SK-N-SH treated with all-trans-retinoic acid at 6 μM for 48 hours (cell line): ENCODE measurements at regions not wholly inside any gene's neighbourhood (a gene's known extent, or its start where the extent isn't known, plus 50 kb on each side); places are given as distances from the start of the nearest gene placed in this dataset.
A peak's percentile ranks its signal among the peaks of the same experiment; 100 is the strongest.

ENCODE experiments used
- ATAC-seq: fragments of 200-7000 bp; cut with Tn5 transposase; 3 replicates; pipeline ENCODE4 v1.9.1; 2020; ENCODE audit warnings: mild to moderate bottlenecking, moderate library complexity
- ARNTL ChIP-seq: fragments of 450-650 bp; formaldehyde crosslinking; IDR thresholded peaks from 2 replicates; pipeline ENCODE4 v1.5.0; 2020; ENCODE audit warnings: low read depth, mild to moderate bottlenecking, moderate library complexity, borderline replicate concordance
- BACH2 ChIP-seq: fragments of 250-450 bp; sonication (Bioruptor Pico); IDR thresholded peaks from 2 replicates; pipeline ENCODE4 v1.9.0; 2021; ENCODE audit warnings: mild to moderate bottlenecking, borderline replicate concordance
- CSDC2 ChIP-seq: fragments of 250-450 bp; sonication (Bioruptor Pico); IDR thresholded peaks from 2 replicates; pipeline ENCODE4 v1.5.0; 2020; ENCODE audit warnings: mild to moderate bottlenecking, moderate library complexity
- ESRRG ChIP-seq: fragments of 250-450 bp; sonication (Bioruptor Pico); IDR thresholded peaks from 2 replicates; pipeline ENCODE4 v1.6.1; 2021; ENCODE audit warnings: mild to moderate bottlenecking
- GLIS3 ChIP-seq: fragments of 250-450 bp; sonication (Bioruptor Pico); IDR thresholded peaks from 2 replicates; pipeline ENCODE4 v1.5.0; 2020; ENCODE audit warnings: mild to moderate bottlenecking, moderate library complexity
- ISL1 ChIP-seq: fragments of 250-450 bp; sonication (Bioruptor Pico); IDR thresholded peaks from 2 replicates; pipeline ENCODE4 v2.1.2; 2022; ENCODE audit warnings: mild to moderate bottlenecking, moderate library complexity
- OSR1 ChIP-seq: fragments of 250-450 bp; sonication (Bioruptor Pico); IDR thresholded peaks from 2 replicates; pipeline ENCODE4 v1.8.0; 2022; ENCODE audit warnings: moderate library complexity, mild to moderate bottlenecking, inconsistent platforms
- RARB ChIP-seq: fragments of 250-450 bp; sonication (Bioruptor Pico); IDR thresholded peaks from 2 replicates; pipeline ENCODE4 v1.8.0; 2021; ENCODE audit warnings: mild to moderate bottlenecking, moderate library complexity
- SNAI2 ChIP-seq: fragments of 250-450 bp; sonication (Bioruptor Pico); IDR thresholded peaks from 2 replicates; pipeline ENCODE4 v1.5.0; 2020; ENCODE audit warnings: mild to moderate bottlenecking, moderate library complexity
- TCF4 ChIP-seq: fragments of 250-450 bp; sonication (Bioruptor Pico); IDR thresholded peaks from 2 replicates; pipeline ENCODE4 v1.8.0; 2021; ENCODE audit warnings: mild to moderate bottlenecking, moderate library complexity, borderline replicate concordance
- TOX ChIP-seq: fragments of 250-450 bp; sonication (Bioruptor Pico); IDR thresholded peaks from 2 replicates; pipeline ENCODE4 v1.8.0; 2021; ENCODE audit warnings: mild to moderate bottlenecking, moderate library complexity, borderline replicate concordance
- ZFP3 ChIP-seq: fragments of 250-450 bp; sonication (Bioruptor Pico); IDR thresholded peaks from 2 replicates; pipeline ENCODE4 v1.5.0; 2020; ENCODE audit warnings: mild to moderate bottlenecking, moderate library complexity
- ZFP30 ChIP-seq: fragments of 450-650 bp; formaldehyde crosslinking; IDR thresholded peaks from 2 replicates; pipeline ENCODE4 v1.5.0; 2022; ENCODE audit warnings: mild to moderate bottlenecking, moderate library complexity
- ZNF70 ChIP-seq: fragments of 450-650 bp; formaldehyde crosslinking; IDR thresholded peaks from 2 replicates; pipeline ENCODE4 v1.5.0; 2020; ENCODE audit warnings: mild to moderate bottlenecking, moderate library complexity
- ZNF8 ChIP-seq: fragments of 450-650 bp; formaldehyde crosslinking; IDR thresholded peaks from 2 replicates; pipeline ENCODE4 v1.5.0; 2020; ENCODE audit warnings: mild to moderate bottlenecking, moderate library complexity
- TF ChIP-seq, protein P1 (sequence below): fragments of 250-450 bp; sonication (Bioruptor Pico); IDR thresholded peaks from 2 replicates; pipeline ENCODE4 v1.5.0; 2020; ENCODE audit warnings: mild to moderate bottlenecking, moderate library complexity
- TF ChIP-seq, protein P2 (sequence below): fragments of 250-450 bp; sonication (Bioruptor Pico); IDR thresholded peaks from 2 replicates; pipeline ENCODE4 v1.5.1; 2020; ENCODE audit warnings: low read depth, mild to moderate bottlenecking, moderate library complexity
- TF ChIP-seq, protein P3 (sequence below): fragments of 250-450 bp; sonication (Bioruptor Pico); IDR thresholded peaks from 2 replicates; pipeline ENCODE4 v1.5.1; 2021; ENCODE audit warnings: mild to moderate bottlenecking, moderate library complexity
- TF ChIP-seq, protein P4 (sequence below): fragments of 250-450 bp; sonication (Bioruptor Pico); IDR thresholded peaks from 2 replicates; pipeline ENCODE4 v1.8.0; 2021; ENCODE audit warnings: low read depth, mild to moderate bottlenecking, moderate library complexity, borderline replicate concordance
- TF ChIP-seq, protein P5 (sequence below): fragments of 250-450 bp; sonication (Bioruptor Pico); IDR thresholded peaks from 2 replicates; pipeline ENCODE4 v1.8.0; 2020; ENCODE audit warnings: mild to moderate bottlenecking, moderate library complexity, borderline replicate concordance

DNA sequence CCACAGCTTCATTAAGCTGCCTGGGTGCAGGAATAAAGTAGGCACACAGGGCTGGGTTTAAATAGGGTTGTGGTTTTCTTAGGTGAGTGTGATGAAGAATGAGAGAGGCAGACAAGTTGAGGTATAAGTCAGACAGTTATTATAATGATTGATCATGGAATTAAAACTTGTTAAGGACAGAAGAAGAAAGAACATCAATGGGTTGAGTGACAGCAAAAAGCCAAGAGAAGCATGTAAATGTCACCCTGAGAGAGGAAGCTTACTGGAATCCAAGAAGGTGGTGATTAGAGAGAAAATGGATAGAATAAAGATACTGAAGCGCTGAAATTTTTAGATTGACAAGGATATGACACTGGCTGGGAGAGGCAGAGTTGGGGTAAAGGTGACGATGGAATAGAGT lies 325.2 kb upstream of the SLITRK1 start:
- TF ChIP-seq, protein P1, sequence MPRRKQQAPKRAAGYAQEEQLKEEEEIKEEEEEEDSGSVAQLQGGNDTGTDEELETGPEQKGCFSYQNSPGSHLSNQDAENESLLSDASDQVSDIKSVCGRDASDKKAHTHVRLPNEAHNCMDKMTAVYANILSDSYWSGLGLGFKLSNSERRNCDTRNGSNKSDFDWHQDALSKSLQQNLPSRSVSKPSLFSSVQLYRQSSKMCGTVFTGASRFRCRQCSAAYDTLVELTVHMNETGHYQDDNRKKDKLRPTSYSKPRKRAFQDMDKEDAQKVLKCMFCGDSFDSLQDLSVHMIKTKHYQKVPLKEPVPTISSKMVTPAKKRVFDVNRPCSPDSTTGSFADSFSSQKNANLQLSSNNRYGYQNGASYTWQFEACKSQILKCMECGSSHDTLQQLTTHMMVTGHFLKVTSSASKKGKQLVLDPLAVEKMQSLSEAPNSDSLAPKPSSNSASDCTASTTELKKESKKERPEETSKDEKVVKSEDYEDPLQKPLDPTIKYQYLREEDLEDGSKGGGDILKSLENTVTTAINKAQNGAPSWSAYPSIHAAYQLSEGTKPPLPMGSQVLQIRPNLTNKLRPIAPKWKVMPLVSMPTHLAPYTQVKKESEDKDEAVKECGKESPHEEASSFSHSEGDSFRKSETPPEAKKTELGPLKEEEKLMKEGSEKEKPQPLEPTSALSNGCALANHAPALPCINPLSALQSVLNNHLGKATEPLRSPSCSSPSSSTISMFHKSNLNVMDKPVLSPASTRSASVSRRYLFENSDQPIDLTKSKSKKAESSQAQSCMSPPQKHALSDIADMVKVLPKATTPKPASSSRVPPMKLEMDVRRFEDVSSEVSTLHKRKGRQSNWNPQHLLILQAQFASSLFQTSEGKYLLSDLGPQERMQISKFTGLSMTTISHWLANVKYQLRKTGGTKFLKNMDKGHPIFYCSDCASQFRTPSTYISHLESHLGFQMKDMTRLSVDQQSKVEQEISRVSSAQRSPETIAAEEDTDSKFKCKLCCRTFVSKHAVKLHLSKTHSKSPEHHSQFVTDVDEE (CRISPR knock-in tag), result no peak
- TF ChIP-seq ZNF70 (no peak), ZFP3 (CRISPR knock-in tag) (no peak), ESRRG (CRISPR knock-in tag) (no peak), TOX (CRISPR knock-in tag) (no peak), OSR1 (CRISPR knock-in tag) (no peak), ISL1 (CRISPR knock-in tag) (no peak), ZNF8 (CRISPR knock-in tag) (no peak), GLIS3 (CRISPR knock-in tag) (no peak), TCF4 (CRISPR knock-in tag) (no peak), RARB (CRISPR knock-in tag) (no peak), ZFP30 (CRISPR knock-in tag) (no peak)
- TF ChIP-seq, protein P2, sequence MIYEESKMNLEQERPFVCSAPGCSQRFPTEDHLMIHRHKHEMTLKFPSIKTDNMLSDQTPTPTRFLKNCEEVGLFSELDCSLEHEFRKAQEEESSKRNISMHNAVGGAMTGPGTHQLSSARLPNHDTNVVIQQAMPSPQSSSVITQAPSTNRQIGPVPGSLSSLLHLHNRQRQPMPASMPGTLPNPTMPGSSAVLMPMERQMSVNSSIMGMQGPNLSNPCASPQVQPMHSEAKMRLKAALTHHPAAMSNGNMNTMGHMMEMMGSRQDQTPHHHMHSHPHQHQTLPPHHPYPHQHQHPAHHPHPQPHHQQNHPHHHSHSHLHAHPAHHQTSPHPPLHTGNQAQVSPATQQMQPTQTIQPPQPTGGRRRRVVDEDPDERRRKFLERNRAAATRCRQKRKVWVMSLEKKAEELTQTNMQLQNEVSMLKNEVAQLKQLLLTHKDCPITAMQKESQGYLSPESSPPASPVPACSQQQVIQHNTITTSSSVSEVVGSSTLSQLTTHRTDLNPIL (CRISPR knock-in tag), result no peak
- TF ChIP-seq, protein P3, sequence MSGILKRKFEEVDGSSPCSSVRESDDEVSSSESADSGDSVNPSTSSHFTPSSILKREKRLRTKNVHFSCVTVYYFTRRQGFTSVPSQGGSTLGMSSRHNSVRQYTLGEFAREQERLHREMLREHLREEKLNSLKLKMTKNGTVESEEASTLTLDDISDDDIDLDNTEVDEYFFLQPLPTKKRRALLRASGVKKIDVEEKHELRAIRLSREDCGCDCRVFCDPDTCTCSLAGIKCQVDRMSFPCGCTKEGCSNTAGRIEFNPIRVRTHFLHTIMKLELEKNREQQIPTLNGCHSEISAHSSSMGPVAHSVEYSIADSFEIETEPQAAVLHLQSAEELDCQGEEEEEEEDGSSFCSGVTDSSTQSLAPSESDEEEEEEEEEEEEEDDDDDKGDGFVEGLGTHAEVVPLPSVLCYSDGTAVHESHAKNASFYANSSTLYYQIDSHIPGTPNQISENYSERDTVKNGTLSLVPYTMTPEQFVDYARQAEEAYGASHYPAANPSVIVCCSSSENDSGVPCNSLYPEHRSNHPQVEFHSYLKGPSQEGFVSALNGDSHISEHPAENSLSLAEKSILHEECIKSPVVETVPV (CRISPR knock-in tag), result no peak
- TF ChIP-seq, protein P4, sequence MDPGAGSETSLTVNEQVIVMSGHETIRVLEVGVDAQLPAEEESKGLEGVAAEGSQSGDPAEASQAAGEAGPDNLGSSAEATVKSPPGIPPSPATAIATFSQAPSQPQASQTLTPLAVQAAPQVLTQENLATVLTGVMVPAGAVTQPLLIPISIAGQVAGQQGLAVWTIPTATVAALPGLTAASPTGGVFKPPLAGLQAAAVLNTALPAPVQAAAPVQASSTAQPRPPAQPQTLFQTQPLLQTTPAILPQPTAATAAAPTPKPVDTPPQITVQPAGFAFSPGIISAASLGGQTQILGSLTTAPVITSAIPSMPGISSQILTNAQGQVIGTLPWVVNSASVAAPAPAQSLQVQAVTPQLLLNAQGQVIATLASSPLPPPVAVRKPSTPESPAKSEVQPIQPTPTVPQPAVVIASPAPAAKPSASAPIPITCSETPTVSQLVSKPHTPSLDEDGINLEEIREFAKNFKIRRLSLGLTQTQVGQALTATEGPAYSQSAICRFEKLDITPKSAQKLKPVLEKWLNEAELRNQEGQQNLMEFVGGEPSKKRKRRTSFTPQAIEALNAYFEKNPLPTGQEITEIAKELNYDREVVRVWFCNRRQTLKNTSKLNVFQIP (CRISPR knock-in tag), result no peak
- TF ChIP-seq, all 23 proteins: peak for 0
- ATAC-seq, result no peak

DNA sequence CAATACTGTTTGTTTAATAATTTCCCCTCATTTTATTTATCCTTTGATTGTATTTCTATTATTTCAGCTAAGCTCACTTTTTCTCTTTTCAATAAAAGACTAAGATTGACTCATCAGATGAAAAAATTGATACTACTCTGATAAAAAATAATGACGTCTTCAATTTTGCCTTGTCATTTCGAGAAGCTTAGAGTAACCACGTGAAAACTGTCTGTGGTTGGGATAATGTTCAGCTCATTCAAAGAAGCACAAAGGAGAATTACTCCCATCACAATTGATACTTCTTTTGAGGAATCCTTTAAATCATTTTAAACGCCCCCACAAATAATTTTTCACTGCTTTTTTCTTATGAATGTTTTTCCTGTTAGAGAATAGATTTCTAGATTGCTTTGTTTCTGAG lies 318.7 kb upstream of the SLITRK1 start:
- ATAC-seq, result no peak
- TF ChIP-seq ISL1 (CRISPR knock-in tag) (no peak), SNAI2 (CRISPR knock-in tag) (no peak), TOX (CRISPR knock-in tag) (no peak), ARNTL (CRISPR knock-in tag) (no peak)

DNA sequence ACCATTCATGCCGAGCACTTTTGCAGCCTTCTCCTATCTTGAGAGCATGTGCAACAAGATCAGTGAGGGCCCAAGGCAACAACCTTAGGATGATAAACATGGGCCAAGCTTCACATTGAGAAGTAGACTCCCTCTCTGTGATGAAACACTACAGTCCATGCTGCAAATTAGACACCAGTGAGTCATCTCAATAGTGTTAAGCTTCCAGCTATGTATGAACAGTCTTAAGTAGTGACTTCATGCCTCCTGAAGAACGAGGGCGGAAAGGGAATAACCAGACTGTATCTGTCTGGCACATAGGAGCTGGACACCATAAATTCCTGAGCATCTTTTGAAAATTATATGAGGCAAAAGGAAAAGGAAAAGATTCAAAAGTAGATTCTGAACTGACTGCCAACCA lies 309.9 kb upstream of the SLITRK1 start:
- peak; percentile 80 for ATAC-seq
- no peak for TF ChIP-seq ARNTL (CRISPR knock-in tag)
- TF ChIP-seq ESRRG (CRISPR knock-in tag), result no peak
- TF ChIP-seq TOX (CRISPR knock-in tag), result no peak
- TF ChIP-seq, all 23 proteins: peak for 0

DNA sequence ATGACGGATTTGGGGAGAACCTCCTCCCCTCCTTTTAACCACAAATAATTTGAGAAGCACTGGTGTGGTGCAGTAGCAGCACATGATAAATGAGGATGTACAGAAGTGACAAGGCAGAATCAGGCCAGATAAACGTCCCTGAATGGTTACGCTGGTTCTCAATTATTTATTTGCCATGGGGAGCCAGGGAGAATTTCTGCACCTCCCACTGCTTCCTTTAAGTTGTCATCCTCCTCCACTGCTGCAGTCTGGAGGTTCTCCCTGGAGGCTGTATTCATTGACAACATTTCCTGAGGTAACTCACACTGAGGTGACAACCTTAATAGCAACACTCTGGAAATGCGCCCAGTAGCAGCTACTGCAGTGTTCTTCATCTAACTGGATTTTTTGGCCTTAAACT lies 308.9 kb upstream of the SLITRK1 start:
- TF ChIP-seq ZFP30 (CRISPR knock-in tag) (no peak), RARB (CRISPR knock-in tag) (no peak), CSDC2 (CRISPR knock-in tag) (no peak), ARNTL (CRISPR knock-in tag) (no peak), BACH2 (CRISPR knock-in tag) (no peak), ZFP3 (CRISPR knock-in tag) (no peak)
- TF ChIP-seq, protein P2 (CRISPR knock-in tag), result no peak
- TF ChIP-seq, protein P5, sequence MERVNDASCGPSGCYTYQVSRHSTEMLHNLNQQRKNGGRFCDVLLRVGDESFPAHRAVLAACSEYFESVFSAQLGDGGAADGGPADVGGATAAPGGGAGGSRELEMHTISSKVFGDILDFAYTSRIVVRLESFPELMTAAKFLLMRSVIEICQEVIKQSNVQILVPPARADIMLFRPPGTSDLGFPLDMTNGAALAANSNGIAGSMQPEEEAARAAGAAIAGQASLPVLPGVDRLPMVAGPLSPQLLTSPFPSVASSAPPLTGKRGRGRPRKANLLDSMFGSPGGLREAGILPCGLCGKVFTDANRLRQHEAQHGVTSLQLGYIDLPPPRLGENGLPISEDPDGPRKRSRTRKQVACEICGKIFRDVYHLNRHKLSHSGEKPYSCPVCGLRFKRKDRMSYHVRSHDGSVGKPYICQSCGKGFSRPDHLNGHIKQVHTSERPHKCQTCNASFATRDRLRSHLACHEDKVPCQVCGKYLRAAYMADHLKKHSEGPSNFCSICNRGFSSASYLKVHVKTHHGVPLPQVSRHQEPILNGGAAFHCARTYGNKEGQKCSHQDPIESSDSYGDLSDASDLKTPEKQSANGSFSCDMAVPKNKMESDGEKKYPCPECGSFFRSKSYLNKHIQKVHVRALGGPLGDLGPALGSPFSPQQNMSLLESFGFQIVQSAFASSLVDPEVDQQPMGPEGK (CRISPR knock-in tag), result no peak
- no peak for ATAC-seq
